NB4 (cell line): ENCODE measurements at regions not wholly inside any gene's neighbourhood (a gene's known extent, or its start where the extent isn't known, plus 50 kb on each side); places are given as distances from the start of the nearest gene placed in this dataset.

Experiments used
- DNase-seq: peaks from one replicate; pipeline ENCODE4 v3.0.0; 2010; ENCODE audit warnings: low read depth
- H3K4me3 ChIP-seq: one replicate; pipeline ENCODE4 v1.5.1; 2011; ENCODE audit warnings: mild to moderate bottlenecking, low read depth, low read length, moderate library complexity
- MYC ChIP-seq: IDR thresholded peaks from 2 replicates; pipeline ENCODE4 v1.6.1; 2011; ENCODE audit warnings: low read depth, low read length
- POLR2A ChIP-seq: IDR thresholded peaks from 2 replicates; pipeline ENCODE4 v1.6.1; 2011; ENCODE audit warnings: mild to moderate bottlenecking; ENCODE audit not compliant: insufficient read length; ENCODE audit errors: extremely low read depth
- TF ChIP-seq, protein P1 (sequence below): IDR thresholded peaks from one replicate; pipeline ENCODE4 v1.5.1; 2012; ENCODE audit warnings: low read depth, low read length
- TF ChIP-seq, protein P2 (sequence below): IDR thresholded peaks from 2 replicates; pipeline ENCODE4 v1.6.1; 2011; ENCODE audit warnings: low read depth, low read length

DNA sequence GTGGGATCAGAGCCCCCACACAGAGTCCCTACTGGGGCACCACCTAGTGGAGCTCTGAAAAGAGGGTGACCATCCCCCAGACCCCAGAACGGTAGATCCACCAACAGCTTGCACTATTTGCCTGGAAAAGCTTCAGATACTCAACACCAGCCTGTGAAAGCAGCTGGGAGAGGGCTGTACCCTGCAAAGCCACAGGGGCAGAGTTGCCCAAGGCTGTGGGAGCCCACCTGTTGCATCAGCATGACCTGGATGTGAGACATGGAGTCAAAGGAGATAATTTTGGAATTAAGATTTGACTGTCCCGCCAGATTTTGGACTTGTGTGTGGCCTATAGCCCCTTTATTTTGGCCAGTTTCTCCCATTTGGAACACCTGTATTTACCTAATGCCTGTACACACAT lies 260.4 kb downstream of the TBX18 start:
- no peak for DNase-seq
- no peak for TF ChIP-seq POLR2A
- TF ChIP-seq, protein P1, sequence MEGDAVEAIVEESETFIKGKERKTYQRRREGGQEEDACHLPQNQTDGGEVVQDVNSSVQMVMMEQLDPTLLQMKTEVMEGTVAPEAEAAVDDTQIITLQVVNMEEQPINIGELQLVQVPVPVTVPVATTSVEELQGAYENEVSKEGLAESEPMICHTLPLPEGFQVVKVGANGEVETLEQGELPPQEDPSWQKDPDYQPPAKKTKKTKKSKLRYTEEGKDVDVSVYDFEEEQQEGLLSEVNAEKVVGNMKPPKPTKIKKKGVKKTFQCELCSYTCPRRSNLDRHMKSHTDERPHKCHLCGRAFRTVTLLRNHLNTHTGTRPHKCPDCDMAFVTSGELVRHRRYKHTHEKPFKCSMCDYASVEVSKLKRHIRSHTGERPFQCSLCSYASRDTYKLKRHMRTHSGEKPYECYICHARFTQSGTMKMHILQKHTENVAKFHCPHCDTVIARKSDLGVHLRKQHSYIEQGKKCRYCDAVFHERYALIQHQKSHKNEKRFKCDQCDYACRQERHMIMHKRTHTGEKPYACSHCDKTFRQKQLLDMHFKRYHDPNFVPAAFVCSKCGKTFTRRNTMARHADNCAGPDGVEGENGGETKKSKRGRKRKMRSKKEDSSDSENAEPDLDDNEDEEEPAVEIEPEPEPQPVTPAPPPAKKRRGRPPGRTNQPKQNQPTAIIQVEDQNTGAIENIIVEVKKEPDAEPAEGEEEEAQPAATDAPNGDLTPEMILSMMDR: no peak
- TF ChIP-seq, protein P2, sequence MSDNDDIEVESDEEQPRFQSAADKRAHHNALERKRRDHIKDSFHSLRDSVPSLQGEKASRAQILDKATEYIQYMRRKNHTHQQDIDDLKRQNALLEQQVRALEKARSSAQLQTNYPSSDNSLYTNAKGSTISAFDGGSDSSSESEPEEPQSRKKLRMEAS: no peak
- no peak for TF ChIP-seq MYC
- H3K4me3 ChIP-seq: no peak overlapping the region

DNA sequence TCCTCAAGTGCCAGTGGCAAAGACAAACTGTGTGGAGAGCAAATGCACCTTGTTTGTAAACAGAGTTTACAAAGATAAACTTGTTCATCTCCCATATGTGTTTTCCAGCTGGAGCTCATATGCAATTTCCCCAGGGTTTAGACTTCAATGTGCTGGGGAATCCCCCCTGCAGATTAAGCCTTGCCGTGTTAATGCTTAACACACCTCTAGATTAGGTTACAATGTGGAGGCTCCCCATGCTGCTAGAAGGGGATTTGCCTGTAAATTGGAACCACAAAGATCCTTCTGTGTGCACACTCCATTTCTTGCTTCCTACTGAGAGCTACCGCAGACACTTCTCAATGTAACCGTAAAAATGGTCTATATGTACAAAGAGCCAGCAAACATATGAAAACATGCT lies 263.1 kb downstream of the TBX18 start:
- TF ChIP-seq, protein P2: no peak
- no peak for TF ChIP-seq POLR2A
- no peak for TF ChIP-seq MYC
- TF ChIP-seq, protein P1: no peak
- no peak overlapping the region for H3K4me3 ChIP-seq
- DNase-seq: no peak

DNA sequence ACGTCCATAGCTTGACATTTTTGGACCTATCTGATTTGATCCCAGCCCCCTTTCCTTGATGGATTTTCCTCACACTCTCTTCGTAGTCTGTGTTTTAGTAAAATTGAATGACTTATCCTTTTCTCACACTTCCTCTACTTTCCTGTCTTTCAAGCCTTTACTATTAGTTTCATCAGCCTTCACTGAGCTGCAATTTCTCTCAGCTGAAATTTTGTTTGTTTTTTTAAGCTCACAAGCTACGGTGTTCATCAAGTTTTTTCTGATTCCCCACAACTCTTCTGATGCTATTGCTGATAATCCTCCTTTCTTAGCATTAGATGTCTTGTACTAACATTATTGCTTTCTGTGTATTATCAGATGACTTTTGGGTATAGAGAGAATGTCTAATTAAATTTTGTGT lies 263.7 kb downstream of the TBX18 start:
- no peak for TF ChIP-seq MYC
- TF ChIP-seq, protein P1: no peak
- TF ChIP-seq POLR2A: no peak
- TF ChIP-seq, protein P2: no peak
- DNase-seq: no peak
- H3K4me3 ChIP-seq: no peak overlapping the region

DNA sequence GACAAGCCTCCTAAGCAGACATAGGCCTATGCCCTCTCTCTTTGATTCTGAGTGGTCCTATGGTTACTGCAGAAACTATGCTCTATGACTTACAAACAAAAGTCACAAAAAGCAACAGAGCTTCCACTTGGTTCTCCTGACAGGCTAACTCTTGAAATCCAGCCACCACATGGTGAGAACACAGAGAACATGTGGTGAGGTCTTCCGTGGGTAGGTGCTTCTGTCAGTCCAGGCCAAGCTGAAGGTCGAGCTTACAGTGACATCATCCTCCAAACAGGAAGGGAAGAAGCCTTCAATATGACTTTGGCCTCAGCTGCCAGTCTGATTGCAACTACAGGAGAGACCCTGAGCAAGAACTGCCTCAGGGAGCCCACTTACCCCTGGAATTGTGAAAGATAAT lies 265.5 kb downstream of the TBX18 start:
- TF ChIP-seq, protein P2: no peak
- TF ChIP-seq POLR2A: no peak
- TF ChIP-seq MYC: no peak
- TF ChIP-seq, protein P1: no peak
- DNase-seq: no peak

DNA sequence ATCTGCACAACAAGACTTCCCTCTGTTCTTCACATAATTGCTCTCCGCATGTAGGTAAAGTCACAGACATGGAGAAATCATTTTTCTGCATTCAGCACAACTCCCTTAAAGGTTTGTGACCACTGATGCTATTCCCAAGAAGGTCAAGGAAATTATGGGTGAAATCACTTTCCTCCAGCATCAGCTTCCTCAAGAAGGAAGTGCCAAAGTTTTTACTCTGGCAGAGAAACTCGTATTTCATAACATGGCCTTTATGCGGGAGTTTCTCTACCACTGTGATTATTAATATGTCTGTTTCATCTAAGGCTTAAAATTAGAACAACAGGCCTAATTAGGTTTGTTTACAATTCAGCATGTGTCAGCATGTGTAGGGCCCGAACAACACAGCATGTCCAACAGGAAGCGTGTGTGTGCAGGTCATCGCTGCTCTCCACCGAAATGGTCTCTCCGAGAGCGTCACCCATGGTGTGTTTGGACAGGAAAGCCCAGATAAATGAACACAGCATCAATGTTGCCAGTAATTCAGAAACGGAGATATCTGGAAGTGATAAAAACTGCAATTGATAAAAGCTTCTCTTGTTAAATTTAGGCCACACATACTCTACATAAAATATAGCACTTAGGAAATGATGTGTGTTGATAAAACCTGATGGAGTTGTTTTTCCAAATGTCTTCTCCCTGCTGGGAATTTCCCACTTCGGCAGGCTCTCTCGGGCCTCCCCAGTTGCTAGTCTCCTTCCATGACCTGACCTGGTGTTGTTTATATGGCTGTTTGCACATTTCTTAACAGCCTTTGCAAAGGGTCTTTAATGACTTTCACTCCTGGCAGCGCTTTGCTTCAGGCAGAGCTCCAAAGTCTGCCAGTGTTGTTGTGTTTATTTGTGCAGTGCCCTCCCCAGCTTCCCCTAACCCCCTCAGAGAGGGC lies 265.1 kb upstream of the CEP162 start:
- DNase-seq: no peak
- no peak overlapping the region for H3K4me3 ChIP-seq
- TF ChIP-seq MYC: no peak
- TF ChIP-seq, protein P1: no peak

More for the DNA sequence above, 265.5 kb downstream of the TBX18 start:
- H3K4me3 ChIP-seq: no peak overlapping the region
